ENCODE measurements at regions not wholly inside any gene's neighbourhood (a gene's known extent, or its start where the extent isn't known, plus 50 kb on each side); places are given as distances from the start of the nearest gene placed in this dataset.

DNA sequence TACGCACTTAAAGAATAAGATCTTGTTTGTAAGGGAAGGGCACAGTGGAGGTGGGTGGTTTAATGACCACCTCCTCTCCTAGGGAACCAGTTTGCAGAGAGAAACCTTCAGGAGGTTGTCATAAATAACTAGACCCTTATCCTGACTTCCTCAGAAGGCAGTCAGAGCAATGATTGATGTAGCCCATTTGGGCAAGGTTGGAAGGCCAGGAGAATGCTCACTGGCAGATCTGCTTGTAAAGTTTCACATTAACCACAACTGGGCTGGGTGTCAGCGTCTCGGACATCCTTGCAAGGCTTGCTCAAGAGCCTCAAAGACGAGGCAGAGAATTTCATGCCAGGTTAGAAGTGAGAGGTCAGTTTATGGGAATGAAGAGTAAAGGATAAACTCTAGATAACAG lies 87.6 kb upstream of the TRABD2B start:
- Mint-ChIP-seq H3K4me3 (no peak overlapping the region), H3K4me1 (no peaks in the 10 kb centered on the region), H3K27ac (no peak overlapping the region), H3K9me3 (ENCODE audit: insufficient read depth) (no peaks in the 10 kb centered on the region), H3K27me3 (peaks cover 7% of the 10 kb centered on the region)
- Histone ChIP-seq H3K9ac (ENCODE audit: low read length) (no peak overlapping the region), H3K4me3 (ENCODE audit: control extremely low read depth in 1 of 5, extremely low read depth in 1 of 5, insufficient read depth in 1 of 5, low read depth in 2 of 5, low read length in 4 of 5) (no peak overlapping the region), H3K27ac (ENCODE audit: low read length in 2 of 2) (no peak overlapping the region), H3K36me3 (replicated peaks in 1 of 2; ENCODE audit: control extremely low read depth in 1 of 2, control insufficient read depth in 1 of 2, extremely low read depth in 1 of 2, insufficient read depth in 2 of 2, low read length in 1 of 2) (no peaks in the 10 kb centered on the region), H2AFZ (ENCODE audit: insufficient read depth, low read depth, low read length, poor library complexity, severe bottlenecking) (no peak overlapping the region), H3K9me3 (ENCODE audit: control extremely low read depth in 1 of 3, control insufficient read depth in 2 of 3, insufficient read depth in 1 of 3, low read length in 2 of 3) (no peaks in the 10 kb centered on the region), H3K4me2 (replicated peaks; ENCODE audit: low read depth, low read length, poor library complexity, severe bottlenecking) (no peak overlapping the region), H3K4me1 (ENCODE audit: control insufficient read depth in 2 of 2, insufficient read depth in 2 of 2, low read length in 2 of 2) (no peaks in the 10 kb centered on the region), H4K20me1 (ENCODE audit: control insufficient read depth, insufficient read depth, low read length, poor library complexity, severe bottlenecking) (no peaks in the 10 kb centered on the region), H3K27me3 (replicated peaks in 1 of 4; ENCODE audit: control extremely low read depth in 1 of 4, control insufficient read depth in 3 of 4, insufficient read depth in 4 of 4, low read length in 3 of 4) (no peaks in the 10 kb centered on the region), H3K79me2 (ENCODE audit: control insufficient read depth, insufficient read depth, low read length) (no peaks in the 10 kb centered on the region)
- intact Hi-C loops (cut with micrococcal nuclease): no loop called here
- TF ChIP-seq, protein P1, sequence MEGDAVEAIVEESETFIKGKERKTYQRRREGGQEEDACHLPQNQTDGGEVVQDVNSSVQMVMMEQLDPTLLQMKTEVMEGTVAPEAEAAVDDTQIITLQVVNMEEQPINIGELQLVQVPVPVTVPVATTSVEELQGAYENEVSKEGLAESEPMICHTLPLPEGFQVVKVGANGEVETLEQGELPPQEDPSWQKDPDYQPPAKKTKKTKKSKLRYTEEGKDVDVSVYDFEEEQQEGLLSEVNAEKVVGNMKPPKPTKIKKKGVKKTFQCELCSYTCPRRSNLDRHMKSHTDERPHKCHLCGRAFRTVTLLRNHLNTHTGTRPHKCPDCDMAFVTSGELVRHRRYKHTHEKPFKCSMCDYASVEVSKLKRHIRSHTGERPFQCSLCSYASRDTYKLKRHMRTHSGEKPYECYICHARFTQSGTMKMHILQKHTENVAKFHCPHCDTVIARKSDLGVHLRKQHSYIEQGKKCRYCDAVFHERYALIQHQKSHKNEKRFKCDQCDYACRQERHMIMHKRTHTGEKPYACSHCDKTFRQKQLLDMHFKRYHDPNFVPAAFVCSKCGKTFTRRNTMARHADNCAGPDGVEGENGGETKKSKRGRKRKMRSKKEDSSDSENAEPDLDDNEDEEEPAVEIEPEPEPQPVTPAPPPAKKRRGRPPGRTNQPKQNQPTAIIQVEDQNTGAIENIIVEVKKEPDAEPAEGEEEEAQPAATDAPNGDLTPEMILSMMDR (IDR thresholded peaks at IDR 0.05): no peak
- TF ChIP-seq EZH2 (IDR thresholded peaks at IDR 0.05; ENCODE audit: borderline replicate concordance, insufficient read depth, low read depth, low read length, poor library complexity, severe bottlenecking): no peak
- no peak for ATAC-seq (ENCODE audit: low read depth)
- WGBS (ENCODE audit: insufficient coverage): no CpG with 5 or more reads among the region's 4 CpGs
- ChIA-PET CTCF (no interaction called here), POLR2A (no interaction called here)
- DNase-seq: no peak

DNA sequence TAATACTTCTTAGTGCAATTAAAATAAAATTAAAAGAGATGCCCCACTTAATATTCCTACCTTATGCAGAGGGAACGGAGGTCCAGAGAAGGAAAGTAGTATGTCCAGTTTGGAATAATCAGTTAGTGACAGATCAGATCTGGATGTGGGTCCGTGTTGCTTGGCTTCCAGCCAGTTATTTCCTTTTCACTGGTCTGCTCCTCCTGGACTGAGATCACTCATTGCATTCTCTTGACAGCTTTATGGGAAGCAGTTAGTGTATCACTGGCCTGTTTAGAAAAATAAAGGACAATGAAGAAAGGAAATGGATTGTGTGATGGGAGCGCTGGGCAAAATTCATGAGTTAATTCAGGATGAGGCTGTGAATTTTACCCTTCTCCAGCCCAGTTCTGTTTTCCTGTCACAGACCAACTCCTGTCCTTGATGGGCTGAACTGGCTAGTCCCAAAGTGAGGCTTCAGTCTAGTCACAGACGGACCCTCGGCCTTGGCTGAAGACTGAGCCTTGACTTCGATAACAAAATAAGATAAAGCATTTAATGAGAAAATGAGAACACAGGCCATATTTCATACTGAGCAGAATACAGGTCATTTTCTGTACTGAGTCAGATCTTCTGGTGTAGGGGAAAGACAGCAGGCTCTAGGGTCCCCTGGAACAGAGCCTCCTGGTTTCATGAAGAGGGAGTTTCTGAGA lies 85.2 kb upstream of the TRABD2B start:
- ChIA-PET CTCF (no interaction called here), POLR2A (no interaction called here)
- H3K27ac ChIP-seq (ENCODE audit: low read length in 2 of 2): no peak overlapping the region
- H3K4me1 Mint-ChIP-seq: no peaks in the 10 kb centered on the region
- H3K79me2 ChIP-seq (ENCODE audit: control insufficient read depth, insufficient read depth, low read length): no peaks in the 10 kb centered on the region
- no peak overlapping the region for H2AFZ ChIP-seq (ENCODE audit: insufficient read depth, low read depth, low read length, poor library complexity, severe bottlenecking)
- H4K20me1 ChIP-seq (ENCODE audit: control insufficient read depth, insufficient read depth, low read length, poor library complexity, severe bottlenecking): no peaks in the 10 kb centered on the region
- DNase-seq (no peak), ATAC-seq (ENCODE audit: low read depth) (no peak)
- H3K4me3 ChIP-seq (ENCODE audit: control extremely low read depth in 1 of 5, extremely low read depth in 1 of 5, insufficient read depth in 1 of 5, low read depth in 2 of 5, low read length in 4 of 5): no peak overlapping the region
- WGBS (ENCODE audit: insufficient coverage): 14% methylated on average over 1 of the region's 6 CpGs
- H3K4me3 Mint-ChIP-seq: no peak overlapping the region
- H3K9me3 Mint-ChIP-seq (ENCODE audit: insufficient read depth): no peaks in the 10 kb centered on the region
- no peaks in the 10 kb centered on the region for H3K4me1 ChIP-seq (ENCODE audit: control insufficient read depth in 2 of 2, insufficient read depth in 2 of 2, low read length in 2 of 2)
- H3K27ac Mint-ChIP-seq: no peak overlapping the region
- H3K9me3 ChIP-seq (ENCODE audit: control extremely low read depth in 1 of 3, control insufficient read depth in 2 of 3, insufficient read depth in 1 of 3, low read length in 2 of 3): no peaks in the 10 kb centered on the region
- H3K4me2 ChIP-seq (replicated peaks; ENCODE audit: low read depth, low read length, poor library complexity, severe bottlenecking): no peak overlapping the region
- TF ChIP-seq, protein P1 (IDR thresholded peaks at IDR 0.05): no peak
- no peak for TF ChIP-seq EZH2 (IDR thresholded peaks at IDR 0.05; ENCODE audit: borderline replicate concordance, insufficient read depth, low read depth, low read length, poor library complexity, severe bottlenecking)
- intact Hi-C loops (cut with micrococcal nuclease): no loop called here
- H3K36me3 ChIP-seq (replicated peaks in 1 of 2; ENCODE audit: control extremely low read depth in 1 of 2, control insufficient read depth in 1 of 2, extremely low read depth in 1 of 2, insufficient read depth in 2 of 2, low read length in 1 of 2): no peaks in the 10 kb centered on the region
- peaks cover 6% of the 10 kb centered on the region for H3K27me3 Mint-ChIP-seq
- H3K27me3 ChIP-seq (replicated peaks in 1 of 4; ENCODE audit: control extremely low read depth in 1 of 4, control insufficient read depth in 3 of 4, insufficient read depth in 4 of 4, low read length in 3 of 4): peaks cover 0 to 3% (median 1%) of the 10 kb centered on the region in 4 experiments
- no peak overlapping the region for H3K9ac ChIP-seq (ENCODE audit: low read length)
